ENCODE measurements at regions not wholly inside any gene's neighbourhood (a gene's known extent, or its start where the extent isn't known, plus 50 kb on each side); places are given as distances from the start of the nearest gene placed in this dataset.

GRCh38 chr13:21932578-21932977 is 261.7 kb downstream of the FGF9 start:
- FAIRE-seq: no peak
- Histone ChIP-seq H3K4me1 (ENCODE audit: control insufficient read depth in 3 of 3, insufficient read depth in 2 of 3, low read depth in 1 of 3, low read length in 2 of 3) (peaks cover 0 to 14% (median 6%) of the 10 kb centered on the region in 3 donors), H3K36me3 (ENCODE audit: control insufficient read depth in 3 of 3, insufficient read depth in 2 of 3, low read depth in 1 of 3, low read length in 3 of 3) (no peaks in the 10 kb centered on the region), H3K4me3 (ENCODE audit: low read depth in 1 of 3, low read length in 3 of 3) (no peak overlapping the region), H3K27me3 (ENCODE audit: control insufficient read depth in 3 of 3, insufficient read depth in 3 of 3, low read length in 3 of 3) (no peaks in the 10 kb centered on the region), H3K9me3 (ENCODE audit: control insufficient read depth in 2 of 2, insufficient read depth in 1 of 2, low read depth in 1 of 2, low read length in 1 of 2) (peaks cover 0 to 3% of the 10 kb centered on the region in 2 donors), H3K27ac (ENCODE audit: low read depth in 1 of 3, low read length in 2 of 3) (peak overlapping the region in 1 of 3 donors; percentile 75)
- 18 to 56% (median 29%) methylated on average over 2 of the region's 2 CpGs for WGBS, 3 donors
- peak; percentile 47 to 82 for DNase-seq

GRCh38 chr13:21932996-21933395 is 262.1 kb downstream of the FGF9 start:
- Histone ChIP-seq H3K9me3 (ENCODE audit: control insufficient read depth in 2 of 2, insufficient read depth in 1 of 2, low read depth in 1 of 2, low read length in 1 of 2) (peaks cover 0 to 3% of the 10 kb centered on the region in 2 donors), H3K27me3 (ENCODE audit: control insufficient read depth in 3 of 3, insufficient read depth in 3 of 3, low read length in 3 of 3) (no peaks in the 10 kb centered on the region), H3K36me3 (ENCODE audit: control insufficient read depth in 3 of 3, insufficient read depth in 2 of 3, low read depth in 1 of 3, low read length in 3 of 3) (no peaks in the 10 kb centered on the region), H3K4me1 (ENCODE audit: control insufficient read depth in 3 of 3, insufficient read depth in 2 of 3, low read depth in 1 of 3, low read length in 2 of 3) (peaks cover 0 to 14% (median 3%) of the 10 kb centered on the region in 3 donors), H3K27ac (ENCODE audit: low read depth in 1 of 3, low read length in 2 of 3) (peak overlapping the region in 1 of 3 donors; percentile 75), H3K4me3 (ENCODE audit: low read depth in 1 of 3, low read length in 3 of 3) (no peak overlapping the region)
- no peak for FAIRE-seq
- WGBS, 3 donors: 25 to 50% (median 39%) methylated on average over 6 of the region's 6 CpGs
- peak in 1 of 2 donors; percentile 48 for DNase-seq

GRCh38 chr13:21934284-21934683 is 263.4 kb downstream of the FGF9 start:
- H3K27me3 ChIP-seq (ENCODE audit: control insufficient read depth in 3 of 3, insufficient read depth in 3 of 3, low read length in 3 of 3): no peaks in the 10 kb centered on the region
- peaks cover 0 to 14% (median 3%) of the 10 kb centered on the region in 3 donors for H3K4me1 ChIP-seq (ENCODE audit: control insufficient read depth in 3 of 3, insufficient read depth in 2 of 3, low read depth in 1 of 3, low read length in 2 of 3)
- peaks cover 0 to 3% of the 10 kb centered on the region in 2 donors for H3K9me3 ChIP-seq (ENCODE audit: control insufficient read depth in 2 of 2, insufficient read depth in 1 of 2, low read depth in 1 of 2, low read length in 1 of 2)
- H3K36me3 ChIP-seq (ENCODE audit: control insufficient read depth in 3 of 3, insufficient read depth in 2 of 3, low read depth in 1 of 3, low read length in 3 of 3): no peaks in the 10 kb centered on the region
- H3K4me3 ChIP-seq (ENCODE audit: low read depth in 1 of 3, low read length in 3 of 3): no peak overlapping the region
- FAIRE-seq (no peak), DNase-seq (no peak)
- WGBS, 3 donors: 90 to 94% (median 93%) methylated on average over 9 of the region's 9 CpGs
- H3K27ac ChIP-seq (ENCODE audit: low read depth in 1 of 3, low read length in 2 of 3): no peak overlapping the region

GRCh38 chr13:21936674-21937073 is 265.8 kb downstream of the FGF9 start:
- WGBS, 3 donors: 94 to 95% (median 94%) methylated on average over 4 of the region's 4 CpGs
- H3K4me3 ChIP-seq (ENCODE audit: low read depth in 1 of 3, low read length in 3 of 3): no peak overlapping the region
- H3K9me3 ChIP-seq (ENCODE audit: control insufficient read depth in 2 of 2, insufficient read depth in 1 of 2, low read depth in 1 of 2, low read length in 1 of 2): peaks cover 0 to 3% of the 10 kb centered on the region in 2 donors
- peaks cover 0 to 14% (median 3%) of the 10 kb centered on the region in 3 donors for H3K4me1 ChIP-seq (ENCODE audit: control insufficient read depth in 3 of 3, insufficient read depth in 2 of 3, low read depth in 1 of 3, low read length in 2 of 3)
- DNase-seq (no peak), FAIRE-seq (no peak)
- H3K27ac ChIP-seq (ENCODE audit: low read depth in 1 of 3, low read length in 2 of 3): no peak overlapping the region
- no peaks in the 10 kb centered on the region for H3K27me3 ChIP-seq (ENCODE audit: control insufficient read depth in 3 of 3, insufficient read depth in 3 of 3, low read length in 3 of 3)
- no peaks in the 10 kb centered on the region for H3K36me3 ChIP-seq (ENCODE audit: control insufficient read depth in 3 of 3, insufficient read depth in 2 of 3, low read depth in 1 of 3, low read length in 3 of 3)

GRCh38 chr13:21938168-21938567 is 267.3 kb downstream of the FGF9 start:
- 66 to 80% (median 74%) methylated on average over 6 of the region's 6 CpGs for WGBS, 3 donors
- FAIRE-seq (no peak), DNase-seq (no peak)
- Histone ChIP-seq H3K27me3 (ENCODE audit: control insufficient read depth in 3 of 3, insufficient read depth in 3 of 3, low read length in 3 of 3) (no peaks in the 10 kb centered on the region), H3K36me3 (ENCODE audit: control insufficient read depth in 3 of 3, insufficient read depth in 2 of 3, low read depth in 1 of 3, low read length in 3 of 3) (no peaks in the 10 kb centered on the region), H3K4me1 (ENCODE audit: control insufficient read depth in 3 of 3, insufficient read depth in 2 of 3, low read depth in 1 of 3, low read length in 2 of 3) (peaks cover 0 to 4% (median 0%) of the 10 kb centered on the region in 3 donors), H3K4me3 (ENCODE audit: low read depth in 1 of 3, low read length in 3 of 3) (no peak overlapping the region), H3K9me3 (ENCODE audit: control insufficient read depth in 2 of 2, insufficient read depth in 1 of 2, low read depth in 1 of 2, low read length in 1 of 2) (peaks cover 0 to 3% of the 10 kb centered on the region in 2 donors), H3K27ac (ENCODE audit: low read depth in 1 of 3, low read length in 2 of 3) (no peak overlapping the region)

GRCh38 chr13:21938636-21939035 is 267.8 kb downstream of the FGF9 start:
- Histone ChIP-seq H3K27me3 (ENCODE audit: control insufficient read depth in 3 of 3, insufficient read depth in 3 of 3, low read length in 3 of 3) (no peaks in the 10 kb centered on the region), H3K4me1 (ENCODE audit: control insufficient read depth in 3 of 3, insufficient read depth in 2 of 3, low read depth in 1 of 3, low read length in 2 of 3) (no peaks in the 10 kb centered on the region), H3K27ac (ENCODE audit: low read depth in 1 of 3, low read length in 2 of 3) (no peak overlapping the region), H3K9me3 (ENCODE audit: control insufficient read depth in 2 of 2, insufficient read depth in 1 of 2, low read depth in 1 of 2, low read length in 1 of 2) (peaks cover 0 to 3% of the 10 kb centered on the region in 2 donors), H3K36me3 (ENCODE audit: control insufficient read depth in 3 of 3, insufficient read depth in 2 of 3, low read depth in 1 of 3, low read length in 3 of 3) (no peaks in the 10 kb centered on the region), H3K4me3 (ENCODE audit: low read depth in 1 of 3, low read length in 3 of 3) (no peak overlapping the region)
- FAIRE-seq (no peak), DNase-seq (no peak)
- WGBS, 3 donors: 78 to 82% (median 79%) methylated on average over 7 of the region's 7 CpGs

GRCh38 chr13:21942061-21942460 is 271.2 kb downstream of the FGF9 start:
- no peak overlapping the region for H3K27ac ChIP-seq (ENCODE audit: low read depth in 1 of 3, low read length in 2 of 3)
- H3K27me3 ChIP-seq (ENCODE audit: control insufficient read depth in 3 of 3, insufficient read depth in 3 of 3, low read length in 3 of 3): no peaks in the 10 kb centered on the region
- no peak overlapping the region for H3K4me3 ChIP-seq (ENCODE audit: low read depth in 1 of 3, low read length in 3 of 3)
- FAIRE-seq: no peak
- no peaks in the 10 kb centered on the region for H3K4me1 ChIP-seq (ENCODE audit: control insufficient read depth in 3 of 3, insufficient read depth in 2 of 3, low read depth in 1 of 3, low read length in 2 of 3)
- DNase-seq: no peak
- no peaks in the 10 kb centered on the region for H3K36me3 ChIP-seq (ENCODE audit: control insufficient read depth in 3 of 3, insufficient read depth in 2 of 3, low read depth in 1 of 3, low read length in 3 of 3)
- 70 to 85% (median 73%) methylated on average over 7 of the region's 7 CpGs for WGBS, 3 donors
- peaks cover 0 to 20% of the 10 kb centered on the region in 2 donors for H3K9me3 ChIP-seq (ENCODE audit: control insufficient read depth in 2 of 2, insufficient read depth in 1 of 2, low read depth in 1 of 2, low read length in 1 of 2)

GRCh38 chr13:21944610-21945009 is 273.7 kb downstream of the FGF9 start:
- FAIRE-seq: no peak
- Histone ChIP-seq H3K27me3 (ENCODE audit: control insufficient read depth in 3 of 3, insufficient read depth in 3 of 3, low read length in 3 of 3) (no peaks in the 10 kb centered on the region), H3K27ac (ENCODE audit: low read depth in 1 of 3, low read length in 2 of 3) (no peak overlapping the region)

GRCh38 chr13:21945195-21945594 is 274.3 kb downstream of the FGF9 start:
- FAIRE-seq: no peak
- Histone ChIP-seq H3K36me3 (ENCODE audit: control insufficient read depth in 3 of 3, insufficient read depth in 2 of 3, low read depth in 1 of 3, low read length in 3 of 3) (no peaks in the 10 kb centered on the region), H3K9me3 (ENCODE audit: control insufficient read depth in 2 of 2, insufficient read depth in 1 of 2, low read depth in 1 of 2, low read length in 1 of 2) (peaks cover 0 to 20% of the 10 kb centered on the region in 2 donors), H3K4me3 (ENCODE audit: low read depth in 1 of 3, low read length in 3 of 3) (no peak overlapping the region), H3K27me3 (ENCODE audit: control insufficient read depth in 3 of 3, insufficient read depth in 3 of 3, low read length in 3 of 3) (no peaks in the 10 kb centered on the region), H3K4me1 (ENCODE audit: control insufficient read depth in 3 of 3, insufficient read depth in 2 of 3, low read depth in 1 of 3, low read length in 2 of 3) (no peaks in the 10 kb centered on the region), H3K27ac (ENCODE audit: low read depth in 1 of 3, low read length in 2 of 3) (no peak overlapping the region)
- 87 to 98% (median 91%) methylated on average over 3 of the region's 3 CpGs for WGBS, 3 donors
- DNase-seq: no peak

More at GRCh38 chr13:21944610-21945009, 273.7 kb downstream of the FGF9 start:
- no peak overlapping the region for H3K4me3 ChIP-seq (ENCODE audit: low read depth in 1 of 3, low read length in 3 of 3)
- H3K9me3 ChIP-seq (ENCODE audit: control insufficient read depth in 2 of 2, insufficient read depth in 1 of 2, low read depth in 1 of 2, low read length in 1 of 2): peaks cover 0 to 20% of the 10 kb centered on the region in 2 donors
- DNase-seq: no peak
- H3K4me1 ChIP-seq (ENCODE audit: control insufficient read depth in 3 of 3, insufficient read depth in 2 of 3, low read depth in 1 of 3, low read length in 2 of 3): no peaks in the 10 kb centered on the region
- no peaks in the 10 kb centered on the region for H3K36me3 ChIP-seq (ENCODE audit: control insufficient read depth in 3 of 3, insufficient read depth in 2 of 3, low read depth in 1 of 3, low read length in 3 of 3)

Measured in small intestine (tissue), 7 donors.